ENCODE measurements at regions not wholly inside any gene's neighbourhood (a gene's known extent, or its start where the extent isn't known, plus 50 kb on each side); places are given as distances from the start of the nearest gene placed in this dataset.

DNA sequence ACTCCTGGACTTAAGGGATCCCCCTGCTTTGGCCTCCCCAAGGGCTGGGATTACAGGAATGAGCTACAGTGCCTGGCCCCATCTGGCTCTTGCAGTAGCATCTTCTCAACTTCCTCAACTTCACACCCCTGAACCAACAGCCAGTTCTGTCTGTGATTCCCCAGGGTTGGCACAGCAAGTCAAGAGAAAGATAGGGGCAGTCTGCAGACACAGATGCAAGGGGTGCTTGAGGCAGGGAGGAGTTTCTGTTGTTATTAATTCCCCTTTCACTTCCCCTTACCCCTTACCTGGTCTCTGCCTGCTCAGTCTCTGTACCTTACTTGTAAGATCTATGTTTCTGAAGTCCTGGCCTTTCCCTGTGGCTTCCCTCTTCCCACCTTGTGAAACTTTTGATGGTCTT is 54.1 kb upstream of the MEX3C start:
- Histone ChIP-seq H3K79me2 (ENCODE audit: insufficient read depth, low read length) (no peaks in the 10 kb centered on the region), H3K14ac (ENCODE audit: insufficient read depth, low read length) (no peak overlapping the region), H4K20me1 (ENCODE audit: control insufficient read depth, insufficient read depth, insufficient read length) (no peaks in the 10 kb centered on the region), H3K4me2 (ENCODE audit: insufficient read depth, insufficient read length, low read length) (no peak overlapping the region), H3T11ph (ENCODE audit: low read length) (no peak overlapping the region), H3K27me3 (ENCODE audit: insufficient read depth, low read length) (no peaks in the 10 kb centered on the region), H3K9me3 (ENCODE audit: control insufficient read depth, low read depth, low read length) (no peaks in the 10 kb centered on the region), H2BK20ac (ENCODE audit: low read depth, low read length, poor library complexity, severe bottlenecking) (no peak overlapping the region), H2AK5ac (ENCODE audit: insufficient read length, low read length) (no peak overlapping the region), H2BK5ac (ENCODE audit: insufficient read length, low read length) (no peak overlapping the region), H4K91ac (ENCODE audit: insufficient read length, low read depth, low read length) (no peak overlapping the region), H3K23me2 (ENCODE audit: insufficient read length, low read depth, low read length, poor library complexity, severe bottlenecking) (no peaks in the 10 kb centered on the region), H2BK15ac (ENCODE audit: low read depth, low read length) (no peak overlapping the region), H3K4me1 (ENCODE audit: insufficient read depth, low read length) (no peaks in the 10 kb centered on the region; the same call in 1 of the 2 replicates), H3K4ac (ENCODE audit: low read depth, low read length) (no peak overlapping the region), H4K5ac (ENCODE audit: insufficient read length, low read depth, low read length) (no peak overlapping the region), H3K79me1 (ENCODE audit: insufficient read depth, low read depth, low read length, poor library complexity, severe bottlenecking) (no peaks in the 10 kb centered on the region), H2BK12ac (ENCODE audit: insufficient read length, low read depth, low read length) (no peak overlapping the region), H3K9ac (ENCODE audit: extremely low read depth, insufficient read length, low read length) (no peak overlapping the region), H3K18ac (ENCODE audit: insufficient read length, low read depth, low read length) (no peak overlapping the region), H4K8ac (replicated peaks; ENCODE audit: insufficient read length, low read depth, low read length) (no peak overlapping the region), H2AFZ (ENCODE audit: low read length) (no peak overlapping the region), H3K27ac (ENCODE audit: insufficient read length, low read depth, low read length) (no peak overlapping the region), H3K56ac (ENCODE audit: insufficient read length, low read depth, low read length) (no peak overlapping the region), H3K23ac (ENCODE audit: insufficient read length, low read depth, low read length) (no peak overlapping the region), H2BK120ac (ENCODE audit: low read depth, low read length, poor library complexity, severe bottlenecking) (no peak overlapping the region)
- TF ChIP-seq, protein P1, sequence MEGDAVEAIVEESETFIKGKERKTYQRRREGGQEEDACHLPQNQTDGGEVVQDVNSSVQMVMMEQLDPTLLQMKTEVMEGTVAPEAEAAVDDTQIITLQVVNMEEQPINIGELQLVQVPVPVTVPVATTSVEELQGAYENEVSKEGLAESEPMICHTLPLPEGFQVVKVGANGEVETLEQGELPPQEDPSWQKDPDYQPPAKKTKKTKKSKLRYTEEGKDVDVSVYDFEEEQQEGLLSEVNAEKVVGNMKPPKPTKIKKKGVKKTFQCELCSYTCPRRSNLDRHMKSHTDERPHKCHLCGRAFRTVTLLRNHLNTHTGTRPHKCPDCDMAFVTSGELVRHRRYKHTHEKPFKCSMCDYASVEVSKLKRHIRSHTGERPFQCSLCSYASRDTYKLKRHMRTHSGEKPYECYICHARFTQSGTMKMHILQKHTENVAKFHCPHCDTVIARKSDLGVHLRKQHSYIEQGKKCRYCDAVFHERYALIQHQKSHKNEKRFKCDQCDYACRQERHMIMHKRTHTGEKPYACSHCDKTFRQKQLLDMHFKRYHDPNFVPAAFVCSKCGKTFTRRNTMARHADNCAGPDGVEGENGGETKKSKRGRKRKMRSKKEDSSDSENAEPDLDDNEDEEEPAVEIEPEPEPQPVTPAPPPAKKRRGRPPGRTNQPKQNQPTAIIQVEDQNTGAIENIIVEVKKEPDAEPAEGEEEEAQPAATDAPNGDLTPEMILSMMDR (conservative IDR thresholded peaks at IDR 0.05): no peak
- Mint-ChIP-seq H3K9me3 (peaks cover 4 to 7% of the 10 kb centered on the region in 2 experiments; a peak in 4 of 5 replicates), H3K4me1 (peaks cover 15 to 18% of the 10 kb centered on the region in 2 experiments), H3K27ac (no peak overlapping the region; a peak in 1 of 7 replicates), H3K4me3 (no peak overlapping the region), H3K27me3 (ENCODE audit: low read depth) (no peaks in the 10 kb centered on the region), H3K36me3 (ENCODE audit: insufficient read depth in 1 of 3, low read depth in 3 of 3) (peaks cover 0 to 9% (median 2%) of the 10 kb centered on the region in 3 experiments; a peak in 3 of 7 replicates)
- no peak for DNase-seq
